Brain microvascular endothelial cell (primary cell): ENCODE measurements at regions not wholly inside any gene's neighbourhood (a gene's known extent, or its start where the extent isn't known, plus 50 kb on each side); places are given as distances from the start of the nearest gene placed in this dataset.

Experiments used
- DNase-seq: peaks from one replicate; pipeline ENCODE4 v3.0.0-alpha.2; 2020
- H3K27ac ChIP-seq: fragments of 250-450 bp; sonication (Bioruptor Pico); 2 replicates; pipeline ENCODE4 v1.5.1; 2020; ENCODE audit warnings: mild to moderate bottlenecking, moderate library complexity
- H3K27me3 ChIP-seq: fragments of 250-450 bp; sonication (Bioruptor Pico); replicated peaks from 2 replicates; pipeline ENCODE4 v1.5.1; 2020; ENCODE audit warnings: mild to moderate bottlenecking
- H3K36me3 ChIP-seq: fragments of 250-450 bp; sonication (Bioruptor Pico); replicated peaks from 2 replicates; pipeline ENCODE4 v1.5.1; 2020; ENCODE audit warnings: mild to moderate bottlenecking
- H3K4me3 ChIP-seq: 2 replicates; pipeline ENCODE4 v1.5.1; 2011; ENCODE audit warnings: low read depth, mild to moderate bottlenecking, control low read depth, low read length, moderate library complexity
- in situ Hi-C: cut with HindIII; loops from 2 replicates; pipeline ENCODE4 v1.10.0; 2017; ENCODE audit warnings: low sequenced_read_pairs, low pct_ligation_motif_present
- TF ChIP-seq, protein P1 (sequence below): IDR thresholded peaks from 2 replicates; pipeline ENCODE4 v1.5.1; 2011; ENCODE audit warnings: low read depth, mild to moderate bottlenecking, moderate library complexity, low read length, control low read depth, inconsistent platforms; ENCODE audit errors: missing control alignments

DNA sequence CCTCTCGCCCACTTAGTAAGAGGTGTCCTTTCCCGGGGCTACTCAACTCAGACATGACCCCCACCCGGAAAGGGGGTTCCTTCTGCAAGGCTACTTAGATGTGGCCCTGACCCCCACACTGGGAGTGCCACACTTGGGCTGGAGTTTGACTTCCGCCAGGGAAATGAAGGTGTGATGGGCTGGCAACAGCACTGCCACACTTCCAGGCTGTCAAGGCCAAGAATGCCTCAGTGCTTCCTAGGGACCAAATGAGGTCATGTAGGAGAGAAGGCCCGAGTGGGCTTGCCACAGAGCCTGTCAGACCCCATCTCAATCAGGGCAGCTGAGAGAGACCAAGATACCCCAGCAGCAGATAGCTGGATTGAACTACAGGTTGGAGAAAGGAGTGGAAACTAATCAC lies 55.5 kb downstream of the DRD1 start:
- Histone ChIP-seq H3K36me3 (no peaks in the 10 kb centered on the region), H3K27me3 (no peaks in the 10 kb centered on the region), H3K4me3 (no peak overlapping the region), H3K27ac (no peak overlapping the region)
- in situ Hi-C loops: no loop called here
- no peak for DNase-seq
- TF ChIP-seq, protein P1, sequence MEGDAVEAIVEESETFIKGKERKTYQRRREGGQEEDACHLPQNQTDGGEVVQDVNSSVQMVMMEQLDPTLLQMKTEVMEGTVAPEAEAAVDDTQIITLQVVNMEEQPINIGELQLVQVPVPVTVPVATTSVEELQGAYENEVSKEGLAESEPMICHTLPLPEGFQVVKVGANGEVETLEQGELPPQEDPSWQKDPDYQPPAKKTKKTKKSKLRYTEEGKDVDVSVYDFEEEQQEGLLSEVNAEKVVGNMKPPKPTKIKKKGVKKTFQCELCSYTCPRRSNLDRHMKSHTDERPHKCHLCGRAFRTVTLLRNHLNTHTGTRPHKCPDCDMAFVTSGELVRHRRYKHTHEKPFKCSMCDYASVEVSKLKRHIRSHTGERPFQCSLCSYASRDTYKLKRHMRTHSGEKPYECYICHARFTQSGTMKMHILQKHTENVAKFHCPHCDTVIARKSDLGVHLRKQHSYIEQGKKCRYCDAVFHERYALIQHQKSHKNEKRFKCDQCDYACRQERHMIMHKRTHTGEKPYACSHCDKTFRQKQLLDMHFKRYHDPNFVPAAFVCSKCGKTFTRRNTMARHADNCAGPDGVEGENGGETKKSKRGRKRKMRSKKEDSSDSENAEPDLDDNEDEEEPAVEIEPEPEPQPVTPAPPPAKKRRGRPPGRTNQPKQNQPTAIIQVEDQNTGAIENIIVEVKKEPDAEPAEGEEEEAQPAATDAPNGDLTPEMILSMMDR: no peak

DNA sequence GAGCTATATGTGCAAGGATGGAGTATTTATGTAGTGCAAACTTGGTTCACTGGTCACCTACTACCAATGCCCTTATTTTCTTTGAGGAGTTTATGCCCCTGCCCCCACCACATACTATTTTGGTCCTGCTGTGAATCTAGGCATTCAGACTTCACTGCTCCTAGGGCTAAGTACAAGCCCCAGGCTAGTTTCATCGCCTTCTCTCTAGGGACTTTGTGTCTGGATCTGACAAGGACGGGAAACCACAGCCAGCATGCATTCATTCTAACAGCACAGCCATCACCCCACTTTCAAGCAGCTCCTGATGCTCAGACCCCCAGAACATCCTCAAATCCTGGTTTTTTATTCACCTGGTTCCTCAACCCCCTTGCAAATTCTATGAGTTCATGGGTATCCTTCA lies 56.8 kb downstream of the DRD1 start:
- Histone ChIP-seq H3K4me3 (no peak overlapping the region), H3K27ac (no peak overlapping the region), H3K27me3 (no peaks in the 10 kb centered on the region), H3K36me3 (no peaks in the 10 kb centered on the region)
- in situ Hi-C loops: no loop called here
- TF ChIP-seq, protein P1: no peak
- DNase-seq: no peak

DNA sequence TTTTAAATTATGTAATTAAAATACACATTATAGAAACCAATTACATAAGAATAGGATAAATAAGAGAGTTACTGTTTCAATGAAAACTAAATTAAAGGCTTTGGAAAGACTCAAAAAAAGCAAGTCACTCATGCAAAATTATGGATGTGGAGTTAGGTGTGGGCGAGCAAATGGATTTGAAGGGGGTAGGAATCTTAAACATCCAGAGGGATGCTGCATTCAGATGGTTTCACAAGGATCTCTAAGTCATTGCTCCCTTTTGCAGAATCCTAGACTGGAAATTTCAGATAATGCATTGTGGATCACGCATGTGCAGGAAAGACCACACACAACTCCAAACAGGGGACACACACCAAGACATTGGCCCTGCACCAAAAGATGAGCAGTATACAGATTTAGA lies 57.5 kb downstream of the DRD1 start:
- in situ Hi-C loops: no loop called here

DNA sequence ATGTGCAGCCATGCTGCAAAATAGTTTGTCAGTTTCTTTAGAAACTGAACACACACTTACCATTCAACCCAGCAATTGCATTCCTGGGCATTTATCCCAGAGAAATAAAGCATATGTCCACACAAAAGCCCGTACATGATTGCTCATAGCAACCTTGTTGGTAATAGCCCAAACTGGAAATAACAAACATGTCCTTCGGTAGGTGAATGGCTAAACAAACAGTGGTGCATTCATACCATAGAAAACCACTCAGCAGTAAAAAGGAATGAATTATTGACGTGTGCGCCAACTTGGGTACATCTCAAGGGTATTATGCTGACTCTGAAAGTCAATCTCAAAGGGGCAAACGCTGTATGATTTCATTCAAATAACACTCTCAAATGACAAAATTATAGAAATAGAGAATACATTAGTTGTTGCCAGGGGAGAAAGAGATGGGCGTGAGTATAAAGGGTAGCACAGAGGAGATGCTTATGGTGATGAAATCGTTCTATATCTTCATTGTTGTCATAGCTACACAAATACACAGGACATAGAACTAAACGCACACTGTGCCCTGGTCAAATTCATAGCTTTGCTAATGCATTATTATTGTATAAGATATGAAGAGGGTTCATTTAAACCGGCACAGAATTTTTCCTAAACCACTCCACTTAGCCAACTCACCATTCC lies 58.2 kb downstream of the DRD1 start:
- in situ Hi-C loops: no loop called here
- Histone ChIP-seq H3K27ac (no peak overlapping the region), H3K36me3 (no peaks in the 10 kb centered on the region), H3K27me3 (no peaks in the 10 kb centered on the region), H3K4me3 (no peak overlapping the region)
- no peak for DNase-seq
- TF ChIP-seq, protein P1: no peak

More for the DNA sequence above, 57.5 kb downstream of the DRD1 start:
- no peak for DNase-seq
- Histone ChIP-seq H3K27ac (no peak overlapping the region), H3K4me3 (no peak overlapping the region), H3K27me3 (no peaks in the 10 kb centered on the region), H3K36me3 (no peaks in the 10 kb centered on the region)
- TF ChIP-seq, protein P1: no peak

DNA sequence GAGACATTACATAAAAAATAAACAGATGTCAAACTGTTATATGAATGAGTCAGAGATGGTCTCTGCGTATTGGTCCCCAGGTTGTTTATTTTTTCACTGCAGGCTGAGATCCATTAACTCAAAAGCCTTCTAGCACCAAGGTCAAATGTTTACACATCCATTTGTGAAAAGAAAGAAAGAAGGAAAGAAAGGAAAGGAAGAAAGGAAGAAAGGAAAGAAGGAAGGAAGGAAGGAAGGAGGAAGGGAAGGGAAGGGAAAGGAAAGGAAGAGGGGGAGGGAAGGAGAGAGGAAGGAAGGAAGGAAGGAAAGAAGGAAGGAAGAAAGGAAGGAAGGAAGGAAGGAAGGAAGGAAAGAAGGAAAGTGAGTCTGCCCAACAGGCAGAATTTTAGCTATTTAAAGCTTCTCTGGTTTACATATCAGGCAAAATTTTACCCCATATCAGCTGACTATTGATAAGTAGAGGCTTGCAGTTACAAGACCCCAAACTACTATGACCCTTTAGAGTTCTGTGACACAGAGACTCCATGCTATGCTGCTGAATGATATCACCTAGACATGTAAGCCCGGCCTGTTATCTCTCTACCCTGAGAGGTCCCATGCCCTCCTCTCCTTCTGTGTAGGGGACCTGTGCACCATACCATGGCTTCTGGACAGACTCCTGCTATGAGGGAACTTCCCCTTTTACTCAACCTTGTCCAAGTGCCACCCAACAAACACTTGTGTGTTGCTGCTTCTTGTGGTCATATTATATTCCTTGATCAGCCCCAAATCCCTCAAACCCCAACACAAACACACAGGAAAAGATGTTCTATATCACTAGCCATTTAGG lies 59.0 kb downstream of the DRD1 start:
- DNase-seq: no peak
- Histone ChIP-seq H3K36me3 (no peaks in the 10 kb centered on the region), H3K27me3 (no peaks in the 10 kb centered on the region), H3K27ac (no peak overlapping the region), H3K4me3 (no peak overlapping the region)
- in situ Hi-C loops: no loop called here
- TF ChIP-seq, protein P1: no peak

DNA sequence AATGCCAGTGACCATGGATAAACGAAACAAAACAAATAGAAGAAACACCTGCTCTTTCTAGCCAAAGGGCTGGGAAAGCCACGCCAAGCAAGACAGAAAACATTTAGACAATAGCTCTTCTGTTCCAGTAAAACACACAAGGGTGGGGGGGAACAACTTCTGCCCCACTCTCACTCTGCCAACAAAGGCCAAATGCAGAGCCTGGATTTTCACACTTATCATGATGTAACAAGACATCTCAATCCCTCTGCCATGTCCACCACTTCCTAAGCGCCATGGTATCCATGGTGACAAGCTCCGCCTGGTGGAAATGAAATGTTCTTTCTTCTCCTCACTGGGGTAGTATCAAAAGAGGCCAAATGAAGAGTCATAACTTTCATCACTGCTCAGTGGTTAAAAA lies 60.6 kb downstream of the DRD1 start:
- DNase-seq: no peak
- Histone ChIP-seq H3K4me3 (no peak overlapping the region), H3K36me3 (no peaks in the 10 kb centered on the region), H3K27me3 (no peaks in the 10 kb centered on the region), H3K27ac (no peak overlapping the region)
- in situ Hi-C loops: no loop called here
- TF ChIP-seq, protein P1: no peak
